Memory B cell (primary cell): ENCODE measurements at regions not wholly inside any gene's neighbourhood (a gene's known extent, or its start where the extent isn't known, plus 50 kb on each side); places are given as distances from the start of the nearest gene placed in this dataset.
"Not testable (repeated sequence)": the region's sequence is repeated elsewhere in the genome, so short reads cannot be mapped to it uniquely, and the experiment has no call there.

Experiments
- ATAC-seq: fragments of 150-1000 bp; cut with Tn5 transposase; 2 replicates; pipeline ENCODE4 v1.10.0; 2021; ENCODE audit warnings: low read depth, mild to moderate bottlenecking, moderate library complexity
- DNase-seq, 2 donors: peaks; one replicate each; pipeline ENCODE4 v3.0.0; 2022; ENCODE audit warnings: low spot score in 2 of 2
- H3K27ac Mint-ChIP-seq: one replicate; pipeline ENCODE4 v1.8.0; 2022; ENCODE audit warnings: mild to moderate bottlenecking, moderate library complexity, mixed read lengths
- H3K27me3 Mint-ChIP-seq: one replicate; pipeline ENCODE4 v1.8.0; 2022; ENCODE audit warnings: mixed read lengths
- H3K36me3 Mint-ChIP-seq: one replicate; pipeline ENCODE4 v1.8.0; 2022; ENCODE audit warnings: mild to moderate bottlenecking, mixed read lengths
- H3K4me1 Mint-ChIP-seq: one replicate; pipeline ENCODE4 v1.8.0; 2022; ENCODE audit warnings: mixed read lengths
- H3K4me3 Mint-ChIP-seq: one replicate; pipeline ENCODE4 v1.8.0; 2022; ENCODE audit warnings: mild to moderate bottlenecking, moderate library complexity, mixed read lengths
- H3K9me3 Mint-ChIP-seq: one replicate; pipeline ENCODE4 v1.8.0; 2022; ENCODE audit warnings: mixed read lengths

GRCh38 chr17:21756856-21757619 lies 64.7 kb downstream of the KCNJ18 start:
- Mint-ChIP-seq H3K27ac (no peak overlapping the region), H3K4me3 (no peak overlapping the region), H3K36me3 (no peaks in the 10 kb centered on the region), H3K9me3 (peaks cover 4% of the 10 kb centered on the region), H3K27me3 (no peaks in the 10 kb centered on the region), H3K4me1 (peaks cover 2% of the 10 kb centered on the region)
- DNase-seq = no peak
- ATAC-seq = no peak

GRCh38 chr17:21759636-21760035 lies 67.3 kb downstream of the KCNJ18 start:
- not testable (repeated sequence) for H3K27ac Mint-ChIP-seq, H3K9me3 Mint-ChIP-seq, H3K4me3 Mint-ChIP-seq

GRCh38 chr17:21763738-21764340 lies 71.5 kb downstream of the KCNJ18 start:
- H3K4me1 Mint-ChIP-seq, H3K27me3 Mint-ChIP-seq, ATAC-seq, H3K4me3 Mint-ChIP-seq, DNase-seq, H3K27ac Mint-ChIP-seq, H3K9me3 Mint-ChIP-seq, H3K36me3 Mint-ChIP-seq: not testable (repeated sequence)

More at GRCh38 chr17:21759636-21760035, 67.3 kb downstream of the KCNJ18 start:
- not testable (repeated sequence) for H3K36me3 Mint-ChIP-seq, H3K27me3 Mint-ChIP-seq, DNase-seq, H3K4me1 Mint-ChIP-seq
- ATAC-seq = peak; percentile 27

GRCh38 chr17:21765651-21766290 lies 73.4 kb downstream of the KCNJ18 start:
- not testable (repeated sequence) for ATAC-seq, H3K4me1 Mint-ChIP-seq, H3K36me3 Mint-ChIP-seq, H3K27ac Mint-ChIP-seq, DNase-seq, H3K27me3 Mint-ChIP-seq, H3K9me3 Mint-ChIP-seq, H3K4me3 Mint-ChIP-seq

- H3K27me3 Mint-ChIP-seq, H3K36me3 Mint-ChIP-seq, ATAC-seq, H3K27ac Mint-ChIP-seq, DNase-seq, H3K4me3 Mint-ChIP-seq, H3K9me3 Mint-ChIP-seq, H3K4me1 Mint-ChIP-seq: not testable (repeated sequence)
These were observed 74.2 kb downstream of the KCNJ18 start for GRCh38 chr17:21766565-21766964.

GRCh38 chr17:21767162-21768156 lies 75.1 kb downstream of the KCNJ18 start:
- ATAC-seq, DNase-seq, H3K4me1 Mint-ChIP-seq, H3K27me3 Mint-ChIP-seq, H3K36me3 Mint-ChIP-seq, H3K4me3 Mint-ChIP-seq, H3K9me3 Mint-ChIP-seq, H3K27ac Mint-ChIP-seq: not testable (repeated sequence)

- H3K36me3 Mint-ChIP-seq, H3K4me3 Mint-ChIP-seq, H3K9me3 Mint-ChIP-seq, H3K4me1 Mint-ChIP-seq, ATAC-seq, DNase-seq, H3K27ac Mint-ChIP-seq, H3K27me3 Mint-ChIP-seq: not testable (repeated sequence)
These were observed 75.9 kb downstream of the KCNJ18 start for GRCh38 chr17:21768244-21768643.

GRCh38 chr17:21768729-21769462 lies 76.6 kb downstream of the KCNJ18 start:
- not testable (repeated sequence) for H3K27ac Mint-ChIP-seq, H3K36me3 Mint-ChIP-seq, ATAC-seq

GRCh38 chr17:21769781-21770180 lies 77.5 kb downstream of the KCNJ18 start:
- not testable (repeated sequence) for H3K27ac Mint-ChIP-seq, ATAC-seq, DNase-seq, H3K36me3 Mint-ChIP-seq, H3K4me3 Mint-ChIP-seq, H3K27me3 Mint-ChIP-seq, H3K4me1 Mint-ChIP-seq, H3K9me3 Mint-ChIP-seq

More at GRCh38 chr17:21768729-21769462, 76.6 kb downstream of the KCNJ18 start:
- H3K4me1 Mint-ChIP-seq, H3K27me3 Mint-ChIP-seq, H3K4me3 Mint-ChIP-seq, DNase-seq, H3K9me3 Mint-ChIP-seq: not testable (repeated sequence)

GRCh38 chr17:21770466-21771446 lies 78.4 kb downstream of the KCNJ18 start:
- H3K36me3 Mint-ChIP-seq, H3K9me3 Mint-ChIP-seq, H3K27me3 Mint-ChIP-seq, H3K4me3 Mint-ChIP-seq, H3K27ac Mint-ChIP-seq, DNase-seq, H3K4me1 Mint-ChIP-seq: not testable (repeated sequence)
- peak; percentile 96 for ATAC-seq

GRCh38 chr17:21772321-21772720 lies 80.0 kb downstream of the KCNJ18 start:
- H3K4me3 Mint-ChIP-seq = no peak overlapping the region

GRCh38 chr17:21772991-21773713 lies 80.8 kb downstream of the KCNJ18 start:
- not testable (repeated sequence) for H3K27ac Mint-ChIP-seq, H3K4me1 Mint-ChIP-seq, H3K27me3 Mint-ChIP-seq, DNase-seq, ATAC-seq, H3K4me3 Mint-ChIP-seq, H3K9me3 Mint-ChIP-seq, H3K36me3 Mint-ChIP-seq

More at GRCh38 chr17:21772321-21772720, 80.0 kb downstream of the KCNJ18 start:
- DNase-seq (no peak), ATAC-seq (no peak)
- Mint-ChIP-seq H3K27me3 (peaks cover 2% of the 10 kb centered on the region), H3K36me3 (no peaks in the 10 kb centered on the region), H3K9me3 (peaks cover 2% of the 10 kb centered on the region), H3K27ac (no peak overlapping the region), H3K4me1 (no peaks in the 10 kb centered on the region)
